HUES48 (cell line): ENCODE measurements at regions not wholly inside any gene's neighbourhood (a gene's known extent, or its start where the extent isn't known, plus 50 kb on each side); places are given as distances from the start of the nearest gene placed in this dataset.
A peak's percentile ranks its signal among the peaks of the same experiment; 100 is the strongest.

Source experiments
- H3K27ac ChIP-seq: one replicate; pipeline ENCODE4 v1.7.0; 2013; ENCODE audit warnings: low read depth, low read length, inconsistent platforms
- H3K27me3 ChIP-seq: 2 replicates; pipeline ENCODE4 v1.6.1; 2013; ENCODE audit warnings: mild to moderate bottlenecking, low read length; ENCODE audit not compliant: control insufficient read depth, insufficient read depth
- H3K36me3 ChIP-seq: 2 replicates; pipeline ENCODE4 v1.6.1; 2013; ENCODE audit warnings: low read length; ENCODE audit not compliant: control insufficient read depth, insufficient read depth
- H3K4me1 ChIP-seq: 2 replicates; pipeline ENCODE4 v1.6.1; 2013; ENCODE audit warnings: mild to moderate bottlenecking, low read length; ENCODE audit not compliant: control insufficient read depth, insufficient read depth
- H3K4me3 ChIP-seq: 2 replicates; pipeline ENCODE4 v1.5.1; 2013; ENCODE audit warnings: mild to moderate bottlenecking, low read depth, low read length
- H3K9ac ChIP-seq: 2 replicates; pipeline ENCODE4 v1.6.1; 2013; ENCODE audit warnings: mild to moderate bottlenecking, low read depth, low read length, moderate library complexity
- H3K9me3 ChIP-seq: 2 replicates; pipeline ENCODE4 v1.6.1; 2013; ENCODE audit warnings: low read length; ENCODE audit not compliant: control insufficient read depth, insufficient read depth

DNA sequence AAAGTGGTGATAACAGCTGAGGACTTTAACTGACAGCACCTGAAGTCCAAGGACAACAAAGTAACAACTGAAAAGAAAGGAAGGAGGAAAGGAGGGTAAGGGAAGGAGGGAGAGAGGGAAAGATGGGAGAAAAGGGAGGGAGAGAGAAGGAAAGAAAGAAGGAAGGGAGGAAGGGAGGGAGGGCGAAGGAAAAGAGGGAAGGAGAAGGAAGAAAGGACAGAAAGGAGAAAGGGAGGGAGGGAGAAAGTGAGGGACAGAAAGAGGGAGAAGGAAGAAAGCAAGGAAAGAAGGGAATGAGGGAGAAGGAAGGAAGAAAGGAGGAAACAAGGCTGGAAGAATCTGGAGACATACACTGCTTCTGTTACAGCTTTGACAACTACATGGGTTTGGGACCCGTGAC is 494.4 kb downstream of the FUT8 start:
- Histone ChIP-seq H3K4me3 (no peak overlapping the region), H3K9ac (no peak overlapping the region), H3K27ac (no peak overlapping the region), H3K9me3 (no peaks in the 10 kb centered on the region), H3K27me3 (no peaks in the 10 kb centered on the region), H3K36me3 (no peaks in the 10 kb centered on the region), H3K4me1 (peaks cover 5% of the 10 kb centered on the region)

DNA sequence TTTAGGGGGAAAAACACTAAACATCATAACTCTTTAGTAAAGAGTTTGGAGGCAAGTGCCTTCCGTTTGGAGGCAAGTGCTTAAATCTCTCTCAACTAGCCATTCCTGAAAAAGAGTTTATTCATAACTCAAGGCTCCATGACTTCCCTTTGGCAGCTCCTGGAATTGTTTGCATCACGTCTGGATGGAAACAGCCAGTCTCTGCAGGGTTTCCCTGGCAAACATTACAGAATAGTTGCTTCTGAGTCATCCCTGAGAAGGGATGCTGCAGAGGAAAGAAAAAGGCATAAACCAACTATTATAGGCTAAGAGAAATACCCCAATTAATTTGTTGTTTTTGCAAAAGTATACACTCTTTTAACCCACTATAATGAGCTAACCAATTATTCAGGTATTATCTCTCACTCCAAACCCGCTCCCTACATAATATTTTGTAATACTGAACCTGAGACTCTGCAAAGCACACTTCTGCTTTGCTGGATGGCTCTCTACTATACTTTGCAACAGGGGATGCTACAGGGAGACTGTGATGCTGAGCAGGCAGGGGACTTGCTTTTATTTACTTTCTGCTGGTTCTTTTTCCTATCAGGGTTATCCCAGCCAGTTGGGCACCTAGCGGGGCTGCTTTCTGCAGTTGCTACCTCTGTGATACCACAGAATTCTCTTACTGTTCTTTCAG is 497.7 kb downstream of the FUT8 start:
- no peaks in the 10 kb centered on the region for H3K27me3 ChIP-seq
- no peak overlapping the region for H3K4me3 ChIP-seq
- H3K36me3 ChIP-seq, result no peaks in the 10 kb centered on the region
- H3K4me1 ChIP-seq, result peaks cover 5% of the 10 kb centered on the region
- H3K9ac ChIP-seq, result no peak overlapping the region
- peak overlapping the region; percentile 15 for H3K27ac ChIP-seq
- H3K9me3 ChIP-seq, result no peaks in the 10 kb centered on the region

DNA sequence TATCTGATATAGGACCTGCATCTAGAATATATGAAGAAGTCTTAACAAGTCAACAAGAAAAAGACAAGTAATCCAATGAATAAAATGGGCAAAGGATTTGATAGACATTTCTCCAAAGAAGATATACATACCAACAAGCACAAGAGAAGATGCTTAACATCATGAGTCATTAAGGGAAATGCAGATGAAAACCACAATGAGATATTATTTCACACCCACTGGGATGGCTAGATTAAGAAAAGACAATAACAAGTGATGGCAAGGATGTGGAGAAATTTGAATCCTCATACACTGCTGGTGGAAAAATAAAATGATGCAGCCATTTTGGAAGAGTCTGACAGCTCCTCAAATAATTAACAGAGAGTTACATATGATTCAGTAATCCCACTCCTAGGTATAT is 502.6 kb downstream of the FUT8 start:
- no peaks in the 10 kb centered on the region for H3K9me3 ChIP-seq
- H3K36me3 ChIP-seq, result no peaks in the 10 kb centered on the region
- H3K27ac ChIP-seq, result no peak overlapping the region
- H3K9ac ChIP-seq, result no peak overlapping the region
- peaks cover 2% of the 10 kb centered on the region for H3K4me1 ChIP-seq
- no peak overlapping the region for H3K4me3 ChIP-seq
- no peaks in the 10 kb centered on the region for H3K27me3 ChIP-seq

DNA sequence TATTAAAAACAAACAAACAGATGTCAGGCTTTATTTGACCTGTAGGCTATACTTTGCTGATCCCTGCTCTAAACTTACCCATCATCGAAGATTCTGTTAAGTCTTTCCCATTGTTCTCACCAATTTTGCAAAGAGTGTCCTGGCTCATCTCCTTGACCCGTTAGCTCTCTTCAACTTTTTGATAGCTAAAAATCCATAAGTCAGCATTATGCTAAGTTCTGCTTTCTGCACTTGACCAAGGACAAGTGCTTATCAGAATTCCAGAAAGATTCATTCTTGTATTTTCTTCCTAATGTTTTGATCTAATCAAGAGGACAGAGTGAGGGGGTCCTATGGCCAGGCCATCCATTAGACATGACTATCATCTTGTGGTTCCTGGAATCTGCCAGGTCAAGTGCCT is 503.5 kb downstream of the FUT8 start:
- H3K4me3 ChIP-seq, result no peak overlapping the region
- no peaks in the 10 kb centered on the region for H3K36me3 ChIP-seq
- no peak overlapping the region for H3K9ac ChIP-seq
- no peak overlapping the region for H3K27ac ChIP-seq
- peaks cover 4% of the 10 kb centered on the region; the same call in 1 of the 2 replicates for H3K4me1 ChIP-seq
- H3K27me3 ChIP-seq, result no peaks in the 10 kb centered on the region
- no peaks in the 10 kb centered on the region for H3K9me3 ChIP-seq

DNA sequence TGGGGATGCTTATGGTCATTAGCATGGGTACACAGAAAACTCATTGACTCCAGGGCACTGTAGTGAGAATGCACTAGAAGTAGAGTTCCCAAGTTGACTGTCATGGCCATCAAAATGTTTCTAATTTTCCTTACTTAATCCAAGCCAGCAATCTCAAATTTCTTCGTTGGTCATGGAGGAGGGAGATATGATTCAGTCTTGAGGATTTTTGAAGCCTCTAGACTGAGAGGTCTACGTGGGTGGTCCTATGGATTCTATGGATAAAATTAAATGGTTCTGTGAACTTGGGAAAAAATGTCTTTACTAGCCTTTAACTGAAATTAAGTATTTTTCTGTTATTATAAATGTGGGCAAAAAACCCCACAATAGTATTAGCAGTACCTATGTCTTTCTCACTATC is 508.5 kb downstream of the FUT8 start:
- H3K4me3 ChIP-seq, result no peak overlapping the region
- no peak overlapping the region for H3K27ac ChIP-seq
- H3K4me1 ChIP-seq, result peaks cover 8% of the 10 kb centered on the region
- H3K9ac ChIP-seq, result no peak overlapping the region
- H3K36me3 ChIP-seq, result no peaks in the 10 kb centered on the region
- no peaks in the 10 kb centered on the region for H3K27me3 ChIP-seq
- no peaks in the 10 kb centered on the region for H3K9me3 ChIP-seq

DNA sequence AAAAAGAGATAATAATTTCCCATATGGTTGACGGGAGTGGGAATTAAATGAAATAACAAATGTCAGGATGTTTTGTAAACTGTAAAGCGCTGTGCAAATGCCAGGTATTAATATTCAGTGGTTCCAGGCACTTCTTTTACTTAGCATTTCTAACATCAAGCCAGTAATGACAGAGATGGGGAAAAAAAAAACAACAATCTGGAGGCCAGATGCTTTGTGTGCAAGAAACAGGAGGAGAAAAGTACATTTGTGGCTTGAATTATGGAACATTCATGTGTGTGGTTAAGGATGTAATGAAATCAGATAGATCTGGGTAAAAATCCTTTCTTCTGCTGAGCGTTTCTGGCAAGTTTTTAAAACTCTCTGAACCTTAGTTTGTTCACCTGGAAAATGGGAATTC is 509.6 kb downstream of the FUT8 start:
- Histone ChIP-seq H3K27me3 (no peaks in the 10 kb centered on the region), H3K9me3 (no peaks in the 10 kb centered on the region), H3K4me1 (peaks cover 18% of the 10 kb centered on the region), H3K9ac (no peak overlapping the region), H3K27ac (no peak overlapping the region), H3K4me3 (no peak overlapping the region), H3K36me3 (no peaks in the 10 kb centered on the region)

DNA sequence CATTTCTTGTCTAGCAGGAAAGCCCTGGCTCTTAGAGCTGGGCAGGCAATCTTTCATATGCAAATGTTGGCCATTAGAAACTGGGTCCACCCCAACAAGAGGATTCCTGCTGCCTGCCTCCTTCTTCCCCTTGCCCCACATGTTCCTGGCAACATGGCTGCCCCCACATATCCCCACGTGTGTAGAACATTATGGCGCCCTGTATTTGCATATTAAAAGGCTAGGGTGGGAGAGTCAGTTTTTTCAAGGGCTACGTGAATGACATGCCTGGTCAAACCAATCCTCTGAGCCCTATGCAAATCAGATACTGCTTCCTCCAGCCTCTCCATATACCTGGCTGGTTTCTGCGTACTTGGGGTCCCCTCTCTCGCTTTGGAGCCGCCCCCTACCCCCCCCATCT is 514.0 kb downstream of the FUT8 start:
- Histone ChIP-seq H3K27ac (peak overlapping the region; percentile 83), H3K27me3 (no peaks in the 10 kb centered on the region), H3K36me3 (no peaks in the 10 kb centered on the region), H3K9ac (peak overlapping the region; percentile 9; the same call in 1 of the 2 replicates), H3K4me3 (peak overlapping the region; percentile 10; the same call in 1 of the 2 replicates), H3K9me3 (no peaks in the 10 kb centered on the region), H3K4me1 (peaks cover 29% of the 10 kb centered on the region)

DNA sequence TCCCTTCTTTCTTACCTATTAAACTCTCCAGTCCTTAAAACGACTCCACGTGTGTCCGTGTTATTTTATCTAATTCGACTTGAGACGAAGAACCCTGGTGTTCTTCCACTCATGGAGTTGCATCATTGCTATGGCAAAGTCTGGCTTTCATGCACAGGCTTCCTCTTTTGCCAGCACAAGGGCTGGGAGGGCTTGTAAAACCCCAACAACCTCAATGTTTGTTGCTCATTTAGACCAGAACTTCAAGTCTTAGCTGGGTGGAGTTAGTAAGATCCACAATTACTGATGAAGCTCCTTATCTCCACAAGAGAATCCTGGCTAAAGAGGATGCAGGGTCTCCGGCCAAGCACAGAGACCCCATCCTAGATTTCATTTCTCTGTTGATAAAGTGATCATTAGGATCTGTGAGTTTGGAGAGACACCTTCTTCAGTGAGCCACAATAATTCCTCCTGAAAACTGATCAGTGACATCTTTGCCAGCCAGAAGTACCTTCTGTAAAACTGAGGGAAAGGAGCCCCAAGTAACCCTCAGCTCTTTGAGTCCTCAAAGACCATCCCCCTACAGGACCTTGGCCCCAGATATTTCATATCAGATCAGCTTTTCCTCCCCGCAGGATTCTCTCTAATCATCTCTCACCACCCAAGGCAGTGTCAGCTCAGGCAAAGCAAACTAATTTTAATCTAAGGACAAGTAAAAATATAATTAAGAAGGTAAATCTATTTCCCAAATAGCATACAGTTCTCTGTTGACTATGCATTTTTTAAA is 514.6 kb downstream of the FUT8 start:
- H3K27ac ChIP-seq, result peak overlapping the region; percentile 69
- H3K9ac ChIP-seq, result peak overlapping the region; percentile 9; the same call in 1 of the 2 replicates
- no peaks in the 10 kb centered on the region for H3K27me3 ChIP-seq

DNA sequence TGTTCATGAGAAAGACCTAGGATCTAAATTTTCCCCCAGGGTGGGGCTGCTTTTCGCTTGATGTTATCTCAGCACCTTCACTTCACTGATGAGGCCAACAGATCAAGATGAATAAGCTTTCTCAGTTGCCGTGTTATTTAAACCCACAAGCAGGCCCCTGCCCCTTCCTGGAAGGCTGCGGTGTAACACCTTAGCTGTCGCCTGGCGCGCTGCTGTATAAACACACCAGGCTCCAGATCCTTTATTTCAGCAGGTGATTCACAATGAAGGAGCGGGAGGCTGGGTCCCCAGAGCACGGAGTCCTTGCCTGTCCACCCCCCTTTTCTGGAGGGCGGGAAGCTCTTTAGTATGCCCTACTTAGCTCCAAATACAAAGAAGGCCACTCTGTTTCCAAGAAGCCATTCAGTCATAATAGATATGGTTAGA is 515.4 kb downstream of the FUT8 start:
- Histone ChIP-seq H3K27ac (no peak overlapping the region), H3K9ac (no peak overlapping the region), H3K36me3 (no peaks in the 10 kb centered on the region), H3K27me3 (no peaks in the 10 kb centered on the region), H3K9me3 (no peaks in the 10 kb centered on the region), H3K4me1 (peaks cover 29% of the 10 kb centered on the region), H3K4me3 (no peak overlapping the region)

More for the DNA sequence above, 514.6 kb downstream of the FUT8 start:
- Histone ChIP-seq H3K9me3 (no peaks in the 10 kb centered on the region), H3K4me1 (peaks cover 29% of the 10 kb centered on the region), H3K36me3 (no peaks in the 10 kb centered on the region), H3K4me3 (no peak overlapping the region)

DNA sequence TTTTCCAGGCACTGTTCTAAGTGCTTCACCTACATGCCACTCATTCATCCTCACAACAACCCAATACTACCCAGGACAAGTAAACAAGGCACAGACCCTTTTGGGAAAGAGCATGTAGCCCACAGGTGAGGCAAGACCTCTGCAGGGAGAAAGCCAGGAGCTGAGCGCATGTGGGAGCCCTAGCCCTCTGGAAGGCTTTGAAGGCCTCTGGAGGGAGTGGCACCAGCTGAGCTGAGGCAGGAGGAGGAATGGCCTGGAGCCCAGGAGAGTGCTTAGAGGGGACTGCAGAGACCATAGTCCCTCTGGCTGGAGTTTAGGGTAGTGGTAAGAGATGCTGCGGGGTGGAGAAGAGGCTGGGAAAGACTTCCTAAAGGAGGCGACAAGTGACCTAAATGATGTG is 516.5 kb downstream of the FUT8 start:
- Histone ChIP-seq H3K36me3 (no peaks in the 10 kb centered on the region), H3K9ac (no peak overlapping the region), H3K27me3 (no peaks in the 10 kb centered on the region), H3K9me3 (no peaks in the 10 kb centered on the region), H3K4me3 (no peak overlapping the region), H3K4me1 (peaks cover 29% of the 10 kb centered on the region), H3K27ac (no peak overlapping the region)

DNA sequence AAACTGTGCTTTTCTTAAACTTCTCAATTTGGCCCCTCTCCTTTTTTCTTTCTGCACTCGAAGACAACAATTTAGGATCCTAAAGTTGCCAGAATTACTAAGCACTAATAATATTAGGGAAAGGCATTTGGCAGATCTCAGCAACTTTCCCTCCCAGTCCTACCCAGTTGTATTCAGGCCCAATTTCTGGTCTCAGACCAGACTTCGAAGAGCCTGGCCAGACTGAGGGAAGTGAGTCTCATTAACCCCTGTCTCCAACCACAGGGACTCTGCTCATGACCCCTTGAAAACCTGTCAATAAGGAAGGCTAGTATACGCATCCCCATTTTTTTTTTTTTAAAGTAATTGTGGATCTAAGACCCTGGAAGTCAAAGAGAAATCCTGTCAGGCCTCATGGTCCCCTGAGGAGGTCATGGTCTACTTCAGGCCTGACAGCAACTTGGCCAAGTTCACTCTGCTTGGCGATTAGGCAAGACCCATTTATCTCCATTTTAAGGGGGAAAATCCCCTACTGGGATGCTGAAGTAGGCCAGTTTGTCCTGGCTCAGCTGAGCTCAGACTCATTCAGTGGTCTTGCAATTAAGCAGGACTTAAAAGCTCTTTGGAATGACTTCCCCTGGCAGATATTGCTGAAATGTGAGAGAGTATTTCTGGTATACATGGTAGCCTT is 521.0 kb downstream of the FUT8 start:
- H3K4me3 ChIP-seq, result no peak overlapping the region
- H3K36me3 ChIP-seq, result no peaks in the 10 kb centered on the region
- peaks cover 17% of the 10 kb centered on the region for H3K4me1 ChIP-seq
- no peak overlapping the region for H3K9ac ChIP-seq
- no peak overlapping the region for H3K27ac ChIP-seq
- H3K9me3 ChIP-seq, result no peaks in the 10 kb centered on the region
- H3K27me3 ChIP-seq, result no peaks in the 10 kb centered on the region
